Renal cortical epithelial cell (primary cell): ENCODE measurements at regions not wholly inside any gene's neighbourhood (a gene's known extent, or its start where the extent isn't known, plus 50 kb on each side); places are given as distances from the start of the nearest gene placed in this dataset.

Source experiments
- DNase-seq: peaks from one replicate; pipeline ENCODE4 v3.0.0-alpha.2; 2011; ENCODE audit warnings: low read depth

DNA sequence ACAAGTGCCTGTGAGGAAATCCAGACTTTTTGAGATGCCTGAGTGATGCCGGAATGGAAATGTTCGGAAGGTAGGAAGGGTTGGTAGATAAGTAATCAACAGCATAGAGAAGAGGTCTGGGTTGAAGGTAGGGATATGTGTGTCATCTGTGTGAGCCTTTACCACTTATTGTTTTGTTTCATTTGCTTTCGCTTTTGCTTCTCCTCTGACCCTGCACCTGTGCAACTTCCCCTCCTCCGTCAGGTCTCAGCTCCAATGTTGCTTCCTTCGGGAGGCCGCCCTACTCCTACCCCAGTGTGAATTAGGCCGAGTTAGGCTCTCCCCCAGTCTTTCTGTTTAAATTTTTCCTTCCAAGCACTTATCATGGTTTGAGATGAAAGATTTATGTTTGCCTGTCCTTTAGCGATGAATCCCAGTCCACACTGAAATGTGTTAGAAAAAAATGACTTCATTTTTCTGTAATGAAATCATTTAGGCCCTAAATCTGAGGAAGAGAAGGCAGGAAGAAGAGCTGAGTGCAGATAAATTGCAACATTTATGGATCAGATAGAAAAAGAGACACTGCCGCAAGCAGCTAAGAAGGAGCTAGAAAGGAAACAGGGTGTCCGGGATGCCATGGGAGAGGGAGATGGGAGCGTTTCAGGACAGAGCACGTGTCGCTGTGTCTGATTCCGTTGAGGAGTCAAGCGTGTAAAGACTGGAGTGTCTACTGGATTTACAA, 139.6 kb upstream of the PELI1 start:
- DNase-seq: no peak

DNA sequence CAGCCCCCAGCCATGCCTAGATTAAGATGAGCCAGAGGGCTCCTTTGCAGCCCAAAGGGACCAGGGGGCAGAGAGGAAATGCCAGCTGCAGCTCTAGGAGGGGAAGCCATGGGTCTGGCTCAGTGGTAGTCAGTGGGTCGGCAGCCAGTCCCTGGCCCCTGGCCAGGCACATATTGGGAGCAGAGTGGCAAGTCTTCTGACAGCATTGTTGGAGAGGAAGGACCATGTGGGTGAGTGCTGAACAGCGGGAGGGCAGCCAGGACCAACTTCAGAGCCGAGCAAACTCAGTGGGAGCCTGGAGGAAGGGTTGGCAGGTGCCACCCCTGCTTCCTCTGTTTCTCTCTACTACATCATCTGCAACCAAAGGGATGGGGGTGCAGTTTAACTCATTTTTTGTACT, 140.5 kb upstream of the PELI1 start:
- DNase-seq: no peak

DNA sequence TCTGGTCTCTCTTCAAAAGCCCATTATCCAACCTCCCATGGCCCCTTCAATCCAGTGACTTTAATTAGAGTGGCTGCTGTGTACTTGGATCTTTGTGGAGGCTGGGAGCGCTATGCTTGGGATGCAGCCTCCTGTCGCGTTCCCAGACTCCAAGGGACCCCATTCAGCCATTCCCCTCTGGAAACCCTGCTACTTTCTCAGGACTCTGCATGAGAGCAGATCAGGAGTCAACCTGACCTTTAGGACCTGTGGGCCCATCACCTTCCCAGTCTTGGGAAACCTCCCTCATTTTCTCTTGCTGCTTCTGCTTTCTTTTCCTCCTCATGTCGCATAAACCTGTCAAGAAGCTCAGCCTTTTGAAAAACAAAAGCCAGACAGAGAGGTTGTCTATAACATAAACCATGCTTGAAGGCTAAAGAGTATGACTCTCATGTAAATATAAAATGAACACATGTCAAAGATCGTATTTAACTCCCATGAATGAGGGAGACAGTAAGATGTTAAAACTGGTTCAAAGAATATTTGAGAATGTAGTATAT, 143.1 kb upstream of the PELI1 start:
- no peak for DNase-seq

DNA sequence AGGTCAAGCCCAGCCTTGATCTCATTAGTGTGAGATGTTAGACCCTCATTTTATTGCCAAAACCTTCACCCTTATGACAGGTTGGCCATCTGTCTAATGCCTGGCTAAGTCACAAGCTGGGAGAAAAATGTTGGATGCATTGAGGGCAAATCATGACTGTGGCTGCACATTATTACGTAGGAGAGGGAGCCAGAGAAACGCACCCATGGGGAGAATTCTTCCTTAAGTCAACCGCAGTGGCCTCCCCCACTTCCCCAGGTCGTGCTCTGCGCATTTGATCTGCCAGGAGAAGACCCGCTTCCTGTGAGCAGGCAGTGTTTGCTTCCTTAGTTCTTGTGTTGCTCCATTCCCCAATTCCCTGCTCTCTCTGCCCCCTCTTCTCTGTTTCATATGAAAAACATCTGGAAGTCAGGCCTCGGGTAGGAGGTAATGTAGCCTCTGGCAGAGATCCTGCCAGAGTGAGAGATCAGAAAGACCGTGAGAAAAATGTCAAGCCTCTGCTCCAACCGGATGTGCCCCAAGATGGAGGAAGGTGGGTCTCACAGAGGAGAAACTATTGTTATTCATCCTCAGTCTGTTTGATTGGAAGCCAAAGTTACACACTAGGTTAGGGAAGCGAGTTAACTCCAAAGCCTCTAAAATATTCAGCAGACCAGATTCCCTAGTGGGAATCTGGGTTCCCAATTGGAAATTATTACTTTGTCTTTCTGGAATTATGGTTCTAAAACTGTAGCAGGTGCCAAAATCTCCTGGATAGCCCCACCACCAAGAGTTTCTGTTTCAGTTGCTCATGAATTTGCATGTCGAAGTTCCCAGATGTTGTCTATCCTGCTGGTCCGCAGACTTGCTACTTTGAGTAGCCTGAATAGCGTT, 144.3 kb upstream of the PELI1 start:
- DNase-seq: no peak

DNA sequence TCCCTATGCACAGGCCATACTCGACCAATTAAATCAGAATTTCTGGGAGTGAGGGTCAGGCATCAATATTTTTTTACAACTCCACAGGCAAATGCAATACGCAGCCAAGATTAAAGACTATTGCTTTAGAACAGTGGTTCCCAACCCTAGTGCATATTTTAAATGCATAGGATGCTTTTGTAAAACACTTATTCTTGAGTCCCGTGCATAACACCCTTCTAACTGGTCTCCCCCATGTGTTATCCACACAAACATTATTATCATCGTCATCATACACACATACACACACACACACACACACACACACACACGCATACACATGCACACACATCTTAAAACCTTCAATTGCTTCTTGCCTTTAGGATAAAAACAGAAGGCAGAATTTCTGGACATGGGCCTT, 145.0 kb upstream of the PELI1 start:
- no peak for DNase-seq

DNA sequence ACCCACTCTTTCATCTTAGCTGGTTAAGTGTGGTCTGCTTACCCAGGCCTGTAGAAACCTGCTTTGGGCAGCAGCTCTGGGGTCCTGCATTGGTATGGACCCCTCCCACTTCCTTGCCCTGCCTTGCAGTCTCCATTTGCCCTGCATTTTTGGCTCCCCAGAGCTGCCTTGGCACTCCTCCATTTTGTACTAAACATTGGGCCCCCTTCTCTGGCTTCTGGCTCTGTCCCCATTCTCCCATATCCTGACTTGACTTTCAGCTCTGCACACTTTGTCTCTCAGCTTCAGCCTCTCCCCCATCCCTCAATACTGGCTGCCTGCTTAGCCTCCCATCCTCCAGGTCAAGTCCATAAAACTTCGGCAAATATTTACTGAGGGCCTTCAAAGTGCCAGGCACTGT, 145.5 kb upstream of the PELI1 start:
- no peak for DNase-seq

DNA sequence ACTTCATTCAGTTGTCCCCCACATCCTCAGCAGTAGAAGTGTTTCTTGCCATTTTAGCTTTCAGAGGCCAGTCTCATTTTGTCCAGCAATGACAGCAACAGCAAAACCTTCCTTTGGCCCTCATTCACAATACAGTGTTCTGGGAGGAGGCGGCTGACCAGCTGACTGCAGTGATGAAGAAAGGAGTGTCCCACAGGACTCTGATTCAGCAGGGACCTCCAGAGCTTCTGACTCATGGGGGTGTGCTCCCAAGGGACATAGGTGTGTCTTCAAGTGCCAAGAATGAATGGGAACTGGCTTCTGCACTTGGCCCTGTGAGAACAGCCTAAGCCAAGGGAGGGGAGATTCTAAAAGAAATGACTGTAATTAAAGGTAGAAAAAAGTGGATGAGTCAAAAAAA, 147.0 kb upstream of the PELI1 start:
- peak; percentile 90 for DNase-seq

DNA sequence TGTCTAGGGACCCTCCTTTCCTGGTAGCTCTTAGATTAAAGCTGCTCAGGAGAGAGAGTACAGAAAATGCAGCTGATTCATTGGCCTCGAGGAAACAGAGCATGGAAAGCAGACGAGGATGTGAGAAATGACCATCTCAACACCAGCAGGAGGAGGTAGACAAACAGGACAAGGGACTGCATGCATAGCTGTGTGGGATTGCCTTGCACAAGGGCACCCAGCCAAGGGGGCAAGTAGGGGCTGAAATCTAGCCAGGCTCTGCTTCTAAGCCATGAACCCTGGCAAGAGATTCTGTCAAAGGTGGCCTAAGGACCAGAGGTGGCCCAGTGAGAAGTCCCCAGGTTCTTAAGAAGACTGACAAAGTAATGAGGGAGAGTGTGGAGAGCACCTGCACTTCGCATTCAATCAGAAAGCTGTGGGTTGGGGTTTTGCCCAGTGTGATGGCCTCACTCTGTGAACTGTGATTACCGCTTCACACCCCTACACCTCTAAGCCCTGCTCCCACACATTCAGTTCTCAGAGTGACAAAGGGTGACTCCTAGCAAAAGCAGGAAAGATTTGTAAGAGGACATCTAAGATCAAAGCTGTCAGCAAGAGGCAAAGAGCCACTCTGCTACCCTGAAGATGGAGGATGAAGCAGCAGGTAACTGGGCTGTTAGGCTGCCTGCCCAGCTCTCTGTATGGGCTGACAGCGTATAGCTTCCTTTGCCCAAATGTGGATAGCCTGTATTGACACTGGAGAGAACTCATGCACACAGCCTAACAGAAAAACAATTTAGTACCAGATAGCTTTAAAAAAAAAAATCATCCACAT, 151.3 kb upstream of the PELI1 start:
- DNase-seq: no peak

DNA sequence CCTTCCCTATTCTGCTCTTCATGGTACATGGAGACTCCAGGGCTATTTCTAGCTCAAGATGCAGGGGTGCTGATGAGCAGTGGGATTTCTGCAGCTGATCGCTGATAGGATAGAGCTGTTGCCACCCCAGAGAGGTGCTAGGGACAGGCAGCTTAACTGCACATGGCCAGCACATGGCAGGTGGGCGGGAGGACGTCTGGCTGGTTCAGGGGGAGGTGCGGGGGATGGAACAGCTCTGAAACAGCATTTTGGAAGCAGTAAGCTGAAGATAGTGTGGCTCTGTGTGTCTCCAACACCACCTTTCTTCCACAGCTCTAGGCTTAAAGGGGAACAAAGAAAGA, 151.9 kb upstream of the PELI1 start:
- DNase-seq: no peak

DNA sequence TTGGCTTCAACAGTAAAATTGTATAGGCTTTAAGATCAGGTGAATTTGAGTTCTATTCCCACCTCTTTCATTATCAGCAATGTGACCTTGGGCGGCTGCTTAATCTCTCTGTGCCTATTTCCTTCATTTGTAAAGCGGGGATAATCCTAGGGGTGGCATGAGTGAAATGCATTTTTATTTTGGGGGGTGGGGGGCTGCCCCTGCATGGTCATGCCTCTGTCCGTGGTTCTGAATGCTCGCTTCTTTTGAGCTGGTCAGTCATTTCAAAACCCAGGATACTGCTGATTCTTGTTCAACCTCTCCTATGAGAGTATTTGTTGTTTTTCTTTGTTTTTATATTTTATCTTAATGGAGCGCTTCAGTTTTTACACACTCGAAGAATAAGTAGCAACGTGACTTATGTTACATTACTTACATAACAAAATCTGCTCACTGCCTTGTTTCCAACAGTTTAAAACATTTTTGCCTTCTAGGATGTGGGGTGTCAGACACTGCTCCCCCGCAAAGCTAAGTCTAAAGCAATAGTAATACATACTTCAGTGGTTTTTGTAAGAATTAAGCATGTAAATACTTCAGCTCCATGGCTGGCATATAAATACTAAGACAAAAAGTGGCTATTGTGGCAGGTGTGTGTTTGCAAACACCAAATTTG, 152.6 kb upstream of the PELI1 start:
- DNase-seq: no peak

DNA sequence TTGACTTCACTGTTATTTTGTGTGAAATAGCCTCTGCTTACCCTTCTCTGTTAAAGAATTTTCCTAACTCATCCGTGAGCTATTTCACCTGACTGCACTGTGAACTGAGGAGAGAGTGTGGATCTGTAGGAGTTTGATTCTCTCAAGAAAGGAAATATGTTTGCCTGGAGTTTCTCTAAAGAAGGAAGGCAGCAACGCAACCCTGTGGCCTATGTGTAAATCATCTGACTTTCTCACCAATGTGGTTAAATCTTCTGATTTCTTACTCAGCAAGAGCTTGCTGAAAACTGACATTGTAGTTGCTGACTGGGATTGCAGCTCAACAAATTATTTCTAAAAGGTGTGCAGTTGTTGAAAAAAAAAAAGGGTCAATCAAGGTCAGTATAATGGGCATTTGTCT, 153.9 kb upstream of the PELI1 start:
- DNase-seq: no peak

DNA sequence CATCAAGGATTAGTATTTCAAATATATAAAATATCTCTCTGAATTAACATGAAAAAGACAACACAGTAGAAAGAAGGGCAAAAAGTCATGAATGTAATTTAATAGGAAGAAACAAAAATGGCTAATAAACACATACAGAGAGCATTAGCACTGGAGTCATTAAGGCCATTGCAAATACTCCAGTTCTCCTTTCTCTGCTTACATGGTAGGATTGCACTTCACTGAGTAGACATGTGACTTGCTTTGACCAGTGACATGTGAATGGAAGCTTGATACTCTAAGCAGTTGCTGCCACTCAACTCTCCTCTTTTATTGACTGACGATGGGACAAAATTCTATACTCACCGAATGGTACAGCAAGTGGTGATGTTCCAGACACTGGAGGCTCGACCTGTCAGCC, 153.9 kb upstream of the LGALSL start:
- no peak for DNase-seq

DNA sequence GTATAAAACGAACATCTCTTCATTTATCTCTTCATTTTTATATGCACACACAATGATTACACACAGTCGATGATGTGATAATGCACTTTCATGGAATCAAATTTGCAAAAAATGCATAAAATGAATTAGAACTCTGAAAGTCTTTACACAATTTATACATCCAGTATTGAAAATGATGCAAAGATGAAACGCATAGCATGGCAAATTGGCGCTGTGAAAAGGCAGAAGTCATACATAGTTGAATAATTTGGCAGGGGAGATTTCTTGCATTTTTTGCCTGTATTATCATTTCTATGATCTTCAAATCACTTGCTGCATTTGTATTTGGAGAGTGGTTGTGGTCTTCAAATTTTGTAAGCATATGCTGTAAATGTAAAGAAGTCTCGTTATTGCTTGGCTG, 150.7 kb upstream of the LGALSL start:
- DNase-seq: no peak

DNA sequence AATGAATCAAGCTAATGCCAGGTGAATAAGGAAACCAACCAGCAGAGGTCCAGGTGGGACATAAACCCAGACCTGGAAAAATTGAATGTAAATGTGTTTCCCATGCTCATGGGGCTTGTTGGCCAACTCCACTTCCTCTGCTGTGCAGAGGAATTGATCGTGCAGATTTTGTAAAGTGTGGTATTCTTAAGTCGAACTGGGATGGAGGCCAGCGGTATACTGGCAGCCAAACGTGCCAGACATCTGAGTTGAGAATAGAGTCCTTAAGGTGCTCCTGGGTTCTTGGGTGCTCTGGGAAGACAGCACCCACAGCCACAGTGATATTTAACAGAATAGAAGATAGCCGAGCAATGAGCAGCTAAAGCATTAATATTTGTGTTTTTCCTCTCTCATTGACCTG, 146.5 kb upstream of the LGALSL start:
- DNase-seq: no peak

DNA sequence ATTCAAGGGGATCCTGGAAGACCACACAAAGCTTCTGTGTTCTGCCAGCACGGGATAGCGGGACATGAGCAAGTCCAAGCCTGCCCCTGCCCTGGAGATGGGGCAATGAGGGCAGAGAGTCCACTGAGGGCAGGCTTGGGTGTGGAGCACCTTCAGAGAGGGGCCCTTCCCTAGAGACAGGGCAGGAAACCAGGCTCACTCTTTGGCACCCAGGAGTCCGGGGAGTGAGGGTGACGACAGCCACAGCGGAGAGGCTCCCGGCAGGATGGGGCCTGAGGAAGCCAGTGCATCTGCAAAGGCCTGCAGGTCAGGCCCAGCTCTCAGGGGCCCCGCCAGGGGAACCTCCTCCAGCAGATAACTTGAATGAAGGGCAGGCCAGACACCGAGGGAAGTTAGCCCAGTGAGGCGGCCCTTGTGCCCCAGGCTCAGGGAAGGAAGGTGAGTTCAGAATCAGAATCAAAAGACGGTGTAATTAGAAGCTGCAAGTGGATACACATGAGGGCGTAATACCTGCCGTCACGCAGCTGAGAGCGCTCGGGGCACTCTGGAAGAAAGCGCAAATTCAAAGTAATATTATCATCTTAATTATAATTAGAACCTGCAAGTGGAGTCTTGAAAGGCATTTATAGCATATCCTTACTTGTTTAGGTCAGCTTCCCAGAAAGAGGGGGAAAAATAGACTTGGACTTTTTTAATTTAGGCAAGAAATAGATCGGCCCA, 142.6 kb upstream of the LGALSL start:
- DNase-seq: no peak

DNA sequence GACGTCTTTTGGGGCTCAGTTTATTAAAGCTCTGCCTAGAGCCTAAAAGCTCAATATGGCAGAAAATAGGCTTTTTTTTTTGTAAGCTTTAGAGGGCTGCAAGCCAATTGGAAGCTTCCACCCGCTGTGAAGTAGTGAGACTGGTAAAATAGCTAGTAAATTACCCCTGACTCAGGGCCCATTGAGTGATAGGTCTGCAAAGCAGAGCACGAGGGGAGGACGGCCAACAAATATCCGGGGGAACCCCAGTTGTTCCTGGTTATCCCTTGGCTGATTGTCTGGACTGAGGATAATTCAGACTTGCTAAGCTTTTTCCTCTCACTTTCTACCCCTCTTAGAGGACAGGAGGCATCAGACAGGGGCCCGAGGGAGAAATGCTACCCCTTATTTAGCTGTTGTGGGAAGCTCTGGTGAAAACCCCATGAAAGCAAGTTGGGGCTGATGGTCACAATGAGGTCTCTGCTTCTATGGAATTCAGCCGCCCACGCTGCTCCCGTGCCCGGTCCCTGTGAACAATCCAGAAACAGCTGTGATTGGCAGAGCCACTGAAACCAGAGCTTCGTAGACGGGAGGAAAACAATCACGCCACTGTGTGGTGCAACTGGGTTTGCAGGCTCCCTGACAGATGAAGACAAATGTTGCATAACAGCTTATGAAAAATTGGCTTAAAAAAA, 141.9 kb upstream of the LGALSL start:
- DNase-seq: peak; percentile 87

DNA sequence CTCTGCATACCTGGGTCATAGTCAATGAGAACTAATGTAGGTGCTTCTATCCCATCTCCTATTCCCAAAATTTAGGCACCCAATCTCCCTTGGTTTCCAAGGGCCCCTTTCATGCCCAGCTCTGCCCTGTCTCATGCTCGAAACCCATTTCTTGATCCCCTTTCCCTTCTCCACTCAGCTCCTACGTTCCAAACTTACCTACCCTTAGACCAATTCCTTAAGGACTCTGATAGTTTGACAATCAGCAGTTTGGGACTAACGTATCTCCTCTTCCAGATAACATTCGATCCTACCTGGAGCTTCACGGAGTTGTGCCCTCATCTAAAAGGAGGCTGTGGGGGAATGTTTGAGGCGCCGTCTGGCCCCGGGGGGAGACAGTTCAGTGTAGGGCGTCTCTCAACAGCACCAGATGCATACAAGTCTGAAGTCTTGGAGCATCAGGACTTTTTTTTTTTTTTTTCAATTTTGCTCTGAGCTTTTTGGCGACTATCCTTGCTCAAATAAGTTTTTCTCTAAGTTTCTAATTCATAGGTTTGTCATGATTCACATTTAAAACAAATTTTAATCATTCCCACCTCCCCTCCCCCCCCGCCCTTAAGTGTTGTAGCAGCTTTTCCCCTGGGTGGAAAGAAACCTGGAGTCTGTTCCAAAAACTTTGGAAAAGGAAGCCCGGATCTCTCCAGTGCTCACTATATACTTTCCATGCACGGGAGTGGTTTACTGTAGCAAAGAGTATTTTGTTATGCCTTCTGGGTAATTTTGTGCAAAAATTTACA, 141.2 kb upstream of the LGALSL start:
- DNase-seq: no peak

DNA sequence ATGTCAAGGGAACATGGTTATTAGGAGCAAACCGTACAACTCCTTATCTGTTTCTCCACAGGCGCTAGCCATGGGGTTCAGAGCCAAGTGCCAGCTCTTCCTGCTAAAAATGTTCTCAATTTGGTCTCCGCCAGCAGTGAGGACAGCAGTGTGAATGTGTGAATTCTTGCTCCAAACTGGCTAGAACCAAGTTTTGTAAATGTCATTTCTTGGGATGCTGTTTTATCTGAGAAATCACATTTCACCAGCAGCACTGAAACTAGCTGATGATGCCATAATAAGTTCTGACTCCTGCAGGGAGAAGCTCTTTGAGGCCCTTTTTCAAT, 140.6 kb upstream of the LGALSL start:
- DNase-seq: no peak

DNA sequence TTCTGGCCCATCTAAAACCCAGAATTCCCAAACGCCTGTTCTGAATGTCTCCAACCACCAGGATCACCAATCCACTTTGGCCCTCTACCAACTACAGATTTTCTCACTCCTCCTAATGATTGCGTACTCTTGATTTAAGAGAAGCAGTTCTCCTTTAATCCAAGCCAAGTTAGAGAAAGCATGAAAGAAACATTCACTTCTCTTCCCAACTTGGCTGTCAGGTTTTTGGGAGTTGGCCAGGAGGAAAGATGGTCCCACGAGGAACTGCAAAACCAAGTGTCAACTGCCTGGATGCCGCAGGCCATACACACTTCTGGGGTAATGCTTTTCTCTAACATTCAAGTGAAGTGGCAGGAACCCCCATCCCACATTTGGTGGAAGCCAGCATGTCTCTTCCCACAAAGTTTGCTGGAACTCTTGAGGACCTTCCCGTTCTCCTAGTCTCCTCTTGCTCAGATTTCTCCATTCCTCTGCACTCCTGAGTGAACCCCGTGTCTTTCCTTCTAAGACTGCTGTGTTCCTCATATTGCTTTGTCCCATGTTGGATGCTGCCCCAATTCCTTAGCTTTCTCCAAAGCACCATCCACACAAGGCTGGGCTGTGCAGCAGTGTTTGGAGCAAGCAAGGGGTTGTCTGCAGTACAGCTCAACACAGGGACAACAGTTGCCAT, 138.5 kb upstream of the LGALSL start:
- DNase-seq: no peak
